Omental fat pad (tissue), 3 donors: ENCODE measurements at regions not wholly inside any gene's neighbourhood (a gene's known extent, or its start where the extent isn't known, plus 50 kb on each side); places are given as distances from the start of the nearest gene placed in this dataset.
A peak's percentile ranks its signal among the peaks of the same experiment; 100 is the strongest.

Source experiments
- ATAC-seq: fragments of 150-250 bp; one replicate; pipeline ENCODE4 v1.9.1; 2016; ENCODE audit warnings: mild to moderate bottlenecking, moderate library complexity; ENCODE audit not compliant: low FRiP score
- DNase-seq: peaks from one replicate; pipeline ENCODE4 v3.0.0-alpha.2; 2019; ENCODE audit warnings: low spot score
- CTCF ChIP-seq, 3 donors: fragments of 450-650 bp; IDR thresholded peaks; one replicate each; pipeline ENCODE4 v1.5.1; 2016 to 2017; ENCODE audit warnings: antibody characterized with exemption in 3 of 3, mild to moderate bottlenecking in 3 of 3, moderate library complexity in 2 of 3

GRCh38 chr10:78755877-78756455 lies 312.8 kb upstream of the ZMIZ1 start:
- ATAC-seq: no peak
- DNase-seq: no peak
- TF ChIP-seq CTCF (IDR thresholded peaks at IDR 0.05): no peak

- peak; percentile 56 for DNase-seq
- peak; percentile 92 for ATAC-seq
- TF ChIP-seq CTCF (IDR thresholded peaks at IDR 0.05): no peak
These were observed 312.0 kb upstream of the ZMIZ1 start for GRCh38 chr10:78756604-78757343.

- no peak for ATAC-seq
- DNase-seq: no peak
- no peak for TF ChIP-seq CTCF (IDR thresholded peaks at IDR 0.05)
These were observed 311.3 kb upstream of the ZMIZ1 start for GRCh38 chr10:78757344-78757925.

GRCh38 chr10:78758176-78758575 lies 310.6 kb upstream of the ZMIZ1 start:
- no peak for DNase-seq
- no peak for ATAC-seq
- no peak for TF ChIP-seq CTCF (IDR thresholded peaks at IDR 0.05)

- ATAC-seq (no peak), DNase-seq (no peak)
- no peak for TF ChIP-seq CTCF (IDR thresholded peaks at IDR 0.05)
These were observed 309.2 kb upstream of the ZMIZ1 start for GRCh38 chr10:78759456-78760120.

- ATAC-seq (no peak), DNase-seq (no peak)
- no peak for TF ChIP-seq CTCF (IDR thresholded peaks at IDR 0.05)
These were observed 308.1 kb upstream of the ZMIZ1 start for GRCh38 chr10:78760463-78761310.
